Gastroesophageal sphincter (tissue), 4 donors: ENCODE measurements at regions not wholly inside any gene's neighbourhood (a gene's known extent, or its start where the extent isn't known, plus 50 kb on each side); places are given as distances from the start of the nearest gene placed in this dataset.
A peak's percentile ranks its signal among the peaks of the same experiment; 100 is the strongest.

ENCODE experiments used
- ATAC-seq: fragments of 150-250 bp; one replicate; pipeline ENCODE4 v1.9.1; 2016; ENCODE audit warnings: mild to moderate bottlenecking, moderate library complexity
- H3K27ac ChIP-seq, 4 donors: fragments of 200-600 bp; sonication (generic) in 3 of 4; 1 replicate in 3 of 4; 2 replicates in 1 of 4; pipeline ENCODE4 v1.5.1; 2016 to 2019
- H3K27me3 ChIP-seq: fragments of 200-600 bp; sonication (generic); one replicate; pipeline ENCODE4 v1.5.1; 2019
- H3K36me3 ChIP-seq, 2 donors: fragments of 200-600 bp; sonication (generic); one replicate each; pipeline ENCODE4 v1.5.1; 2019; ENCODE audit warnings: control low read depth in 1 of 2
- H3K4me1 ChIP-seq, 3 donors: fragments of 200-600 bp; sonication (generic); 1 replicate in 2 of 3; 2 replicates in 1 of 3; pipeline ENCODE4 v1.5.1; 2016 to 2019; ENCODE audit warnings: control low read depth in 2 of 3
- H3K4me3 ChIP-seq, 2 donors: fragments of 200-600 bp; sonication (generic); one replicate each; pipeline ENCODE4 v1.5.1; 2019; ENCODE audit warnings: mild to moderate bottlenecking in 1 of 2, moderate library complexity in 1 of 2
- H3K9me3 ChIP-seq, 3 donors: fragments of 200-600 bp; sonication (generic); one replicate each; pipeline ENCODE4 v1.5.1; 2017 to 2019; ENCODE audit warnings: control low read depth in 2 of 3
- EP300 ChIP-seq: sonication (generic); formaldehyde crosslinking; IDR thresholded peaks from one replicate; pipeline ENCODE4 v1.6.1; 2017; ENCODE audit warnings: antibody characterized with exemption, mild to moderate bottlenecking
- POLR2A ChIP-seq, 2 donors: fragments of 450-650 bp; IDR thresholded peaks; one replicate each; pipeline ENCODE4 v1.6.1; 2017; ENCODE audit warnings: antibody characterized with exemption in 2 of 2, mild to moderate bottlenecking in 2 of 2, moderate library complexity in 1 of 2
- POLR2AphosphoS5 ChIP-seq: sonication (generic); formaldehyde crosslinking; IDR thresholded peaks from one replicate; pipeline ENCODE4 v1.6.1; 2017; ENCODE audit warnings: antibody characterized with exemption
- WGBS, 2 donors: methylation state at CpG; one replicate each; pipeline ENCODE4 v1.1.5; 2018; ENCODE audit warnings: low coverage in 1 of 2; 5-methylcytosine and 5-hydroxymethylcytosine counted together
- TF ChIP-seq, protein P1 (sequence below), 4 experiments: fragments of 200-600 bp in 2 of 4; fragments of 450-650 bp in 2 of 4; sonication (generic) in 1 of 4; IDR thresholded peaks; one replicate each; pipeline ENCODE4 v1.5.1; 2017 to 2019; ENCODE audit warnings: antibody characterized with exemption in 4 of 4, mild to moderate bottlenecking in 2 of 4, moderate library complexity in 2 of 4

DNA sequence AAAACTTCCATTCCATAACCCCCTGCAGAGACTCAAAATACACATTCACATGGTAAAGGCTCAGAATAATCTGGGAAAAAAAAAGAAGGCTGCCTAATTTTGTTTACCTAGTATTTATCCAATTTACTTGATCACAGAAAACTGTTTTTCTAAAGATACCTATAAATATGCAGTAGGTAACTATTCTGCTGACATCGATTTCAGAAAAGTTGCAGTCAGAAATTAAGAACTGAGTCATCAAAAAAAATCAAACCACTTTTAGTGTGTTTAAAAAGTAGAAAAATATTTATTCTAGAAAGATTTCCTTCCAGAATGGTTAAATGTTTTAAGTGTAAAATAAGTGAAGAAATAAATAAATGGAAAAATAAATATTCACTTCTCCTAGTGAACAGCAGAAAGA, 254.5 kb upstream of the CAND1 start:
- Histone ChIP-seq H3K9me3 (no peaks in the 10 kb centered on the region), H3K4me3 (no peak overlapping the region), H3K27ac (no peak overlapping the region), H3K4me1 (peaks cover 0 to 22% (median 0%) of the 10 kb centered on the region in 3 donors), H3K36me3 (no peaks in the 10 kb centered on the region), H3K27me3 (no peaks in the 10 kb centered on the region)
- ATAC-seq: no peak
- WGBS, 2 donors: 69 to 89% methylated on average over 1 of the region's 1 CpG
- TF ChIP-seq POLR2AphosphoS5 (no peak), POLR2A (IDR thresholded peaks at IDR 0.05) (no peak), EP300 (no peak)
- TF ChIP-seq, protein P1, sequence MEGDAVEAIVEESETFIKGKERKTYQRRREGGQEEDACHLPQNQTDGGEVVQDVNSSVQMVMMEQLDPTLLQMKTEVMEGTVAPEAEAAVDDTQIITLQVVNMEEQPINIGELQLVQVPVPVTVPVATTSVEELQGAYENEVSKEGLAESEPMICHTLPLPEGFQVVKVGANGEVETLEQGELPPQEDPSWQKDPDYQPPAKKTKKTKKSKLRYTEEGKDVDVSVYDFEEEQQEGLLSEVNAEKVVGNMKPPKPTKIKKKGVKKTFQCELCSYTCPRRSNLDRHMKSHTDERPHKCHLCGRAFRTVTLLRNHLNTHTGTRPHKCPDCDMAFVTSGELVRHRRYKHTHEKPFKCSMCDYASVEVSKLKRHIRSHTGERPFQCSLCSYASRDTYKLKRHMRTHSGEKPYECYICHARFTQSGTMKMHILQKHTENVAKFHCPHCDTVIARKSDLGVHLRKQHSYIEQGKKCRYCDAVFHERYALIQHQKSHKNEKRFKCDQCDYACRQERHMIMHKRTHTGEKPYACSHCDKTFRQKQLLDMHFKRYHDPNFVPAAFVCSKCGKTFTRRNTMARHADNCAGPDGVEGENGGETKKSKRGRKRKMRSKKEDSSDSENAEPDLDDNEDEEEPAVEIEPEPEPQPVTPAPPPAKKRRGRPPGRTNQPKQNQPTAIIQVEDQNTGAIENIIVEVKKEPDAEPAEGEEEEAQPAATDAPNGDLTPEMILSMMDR (IDR thresholded peaks at IDR 0.05): no peak

DNA sequence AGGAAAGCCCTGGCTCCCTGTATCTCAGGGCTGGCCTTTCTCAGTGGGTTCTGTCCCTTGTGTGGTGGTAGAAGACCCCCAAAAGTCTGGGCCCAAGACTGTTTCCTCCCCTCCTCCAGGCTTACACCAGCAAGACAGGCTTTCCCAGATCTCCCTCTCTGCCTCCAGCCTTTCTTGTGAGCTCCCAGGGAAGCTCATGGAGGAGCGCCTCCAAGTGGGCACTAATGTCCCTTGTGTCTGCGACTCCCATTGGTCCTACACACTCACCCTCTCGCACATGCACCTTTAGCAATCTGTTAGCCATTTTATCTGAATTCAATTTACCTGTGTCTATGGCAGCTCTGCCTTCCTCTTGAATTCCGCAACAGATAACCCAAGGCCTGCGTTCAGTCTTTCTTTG, 251.1 kb upstream of the CAND1 start:
- WGBS, 2 donors: 85 to 93% methylated on average over 4 to 5 of the region's 5 CpGs
- Histone ChIP-seq H3K36me3 (no peaks in the 10 kb centered on the region), H3K4me3 (no peak overlapping the region), H3K9me3 (no peaks in the 10 kb centered on the region), H3K27me3 (no peaks in the 10 kb centered on the region), H3K27ac (no peak overlapping the region), H3K4me1 (peaks cover 0 to 22% (median 0%) of the 10 kb centered on the region in 3 donors)
- TF ChIP-seq POLR2AphosphoS5: no peak
- ATAC-seq: no peak

DNA sequence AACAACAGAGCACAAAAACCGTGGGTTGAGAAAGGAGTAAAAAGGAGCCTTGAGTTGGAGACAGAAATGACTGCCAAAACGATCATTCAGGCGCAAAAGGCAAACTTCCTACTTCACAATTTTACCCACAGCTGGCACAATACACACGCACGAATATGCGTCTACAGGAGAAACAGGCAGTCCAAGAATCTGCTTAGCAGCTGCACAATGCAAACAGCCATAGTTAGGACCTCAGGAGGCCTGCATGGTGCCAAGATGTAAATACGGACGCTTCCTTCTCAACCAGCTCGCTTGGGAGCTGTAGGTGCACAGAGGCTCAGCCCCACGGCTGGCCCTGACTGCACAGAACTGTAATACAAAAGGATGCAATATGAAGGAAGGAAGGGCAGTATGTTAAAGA, 250.1 kb upstream of the CAND1 start:
- H3K27ac ChIP-seq: peak overlapping the region in 3 of 4 donors; percentile 28 to 44 (median 43)
- peak; percentile 36 for ATAC-seq

DNA sequence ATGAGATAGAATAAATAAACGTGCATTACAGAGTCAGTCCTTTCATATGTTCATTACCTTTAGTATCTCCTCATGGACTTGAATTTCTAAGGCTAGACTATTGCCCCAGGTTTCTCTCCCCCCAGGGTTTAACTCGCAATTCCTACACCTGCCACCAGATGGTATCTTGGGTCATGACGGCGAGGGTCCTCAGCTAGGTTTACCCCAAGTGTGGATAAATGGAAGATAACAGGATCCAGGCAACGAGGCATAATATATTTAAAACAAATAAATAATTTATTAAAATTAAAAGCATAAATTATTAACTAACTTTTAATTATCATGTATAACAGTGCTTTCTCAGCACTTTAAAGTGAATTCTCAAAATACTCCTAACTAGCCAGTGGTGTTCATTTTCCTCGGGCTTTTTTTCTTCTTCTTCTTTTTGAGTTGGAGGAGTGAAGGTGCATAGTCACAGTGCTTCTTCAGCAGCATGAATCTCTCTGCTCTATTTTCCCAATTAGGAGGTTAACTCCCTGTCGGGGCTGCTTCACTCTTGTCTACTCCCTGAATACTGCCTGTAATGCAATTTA, 243.5 kb upstream of the CAND1 start:
- H3K27me3 ChIP-seq: no peaks in the 10 kb centered on the region
- H3K36me3 ChIP-seq: no peaks in the 10 kb centered on the region
- H3K4me1 ChIP-seq: no peaks in the 10 kb centered on the region
- no peak overlapping the region for H3K4me3 ChIP-seq
- 32 to 52% methylated on average over 7 of the region's 7 CpGs for WGBS, 2 donors
- no peak for ATAC-seq
- no peaks in the 10 kb centered on the region for H3K9me3 ChIP-seq
- TF ChIP-seq EP300 (no peak), POLR2AphosphoS5 (no peak), POLR2A (IDR thresholded peaks at IDR 0.05) (no peak)
- TF ChIP-seq, protein P1 (IDR thresholded peaks at IDR 0.05): peak; percentile 36 to 65 (median 52)
- no peak overlapping the region for H3K27ac ChIP-seq

More for the DNA sequence above, 250.1 kb upstream of the CAND1 start:
- H3K27me3 ChIP-seq: no peaks in the 10 kb centered on the region
- no peaks in the 10 kb centered on the region for H3K36me3 ChIP-seq
- peaks cover 0 to 19% (median 0%) of the 10 kb centered on the region in 3 donors for H3K4me1 ChIP-seq
- 25 to 29% methylated on average over 10 of the region's 10 CpGs for WGBS, 2 donors
- no peak overlapping the region for H3K4me3 ChIP-seq
- TF ChIP-seq POLR2AphosphoS5: no peak
- H3K9me3 ChIP-seq: no peaks in the 10 kb centered on the region

DNA sequence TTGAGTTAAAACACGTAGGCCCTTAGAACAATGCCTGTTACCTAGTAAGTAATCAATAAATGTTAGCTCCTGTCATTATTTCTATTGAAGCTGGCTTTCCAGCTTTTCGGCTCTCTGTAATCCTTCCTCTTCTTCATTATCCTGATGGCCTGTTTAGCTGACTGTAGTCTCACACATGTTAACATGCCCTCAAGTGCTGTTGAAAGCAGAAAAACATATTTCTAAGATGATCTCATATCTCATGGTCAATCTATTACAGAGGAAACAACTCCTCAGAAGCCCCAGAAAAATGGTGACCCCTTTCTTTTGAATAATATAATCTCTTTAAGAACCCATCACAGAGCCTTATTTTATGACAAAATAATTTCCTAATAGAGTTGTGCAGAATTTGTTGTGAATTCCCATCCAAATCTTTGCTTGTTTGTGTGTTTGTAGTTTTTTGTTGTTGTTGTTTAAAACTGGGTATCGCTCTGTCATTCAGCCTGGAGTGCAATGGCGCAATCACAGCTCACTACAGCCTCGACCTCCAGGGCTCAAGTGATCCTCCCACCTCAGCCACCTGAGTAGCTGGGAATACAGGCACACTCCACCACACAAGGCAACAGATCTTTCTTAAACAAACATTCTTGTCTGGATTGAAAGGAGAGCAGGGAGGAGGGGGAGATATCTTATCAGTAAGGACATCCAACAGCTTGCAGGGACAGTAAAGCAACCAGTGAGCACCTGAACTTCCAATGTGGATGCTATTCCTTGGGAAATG, 242.5 kb upstream of the CAND1 start:
- 74 to 90% methylated on average over 3 to 5 of the region's 5 CpGs for WGBS, 2 donors
- Histone ChIP-seq H3K4me3 (no peak overlapping the region), H3K36me3 (no peaks in the 10 kb centered on the region), H3K9me3 (no peaks in the 10 kb centered on the region), H3K27me3 (no peaks in the 10 kb centered on the region), H3K27ac (no peak overlapping the region), H3K4me1 (no peaks in the 10 kb centered on the region)
- TF ChIP-seq POLR2A (IDR thresholded peaks at IDR 0.05) (no peak), EP300 (no peak), POLR2AphosphoS5 (no peak)
- TF ChIP-seq, protein P1 (IDR thresholded peaks at IDR 0.05): no peak
- ATAC-seq: no peak

DNA sequence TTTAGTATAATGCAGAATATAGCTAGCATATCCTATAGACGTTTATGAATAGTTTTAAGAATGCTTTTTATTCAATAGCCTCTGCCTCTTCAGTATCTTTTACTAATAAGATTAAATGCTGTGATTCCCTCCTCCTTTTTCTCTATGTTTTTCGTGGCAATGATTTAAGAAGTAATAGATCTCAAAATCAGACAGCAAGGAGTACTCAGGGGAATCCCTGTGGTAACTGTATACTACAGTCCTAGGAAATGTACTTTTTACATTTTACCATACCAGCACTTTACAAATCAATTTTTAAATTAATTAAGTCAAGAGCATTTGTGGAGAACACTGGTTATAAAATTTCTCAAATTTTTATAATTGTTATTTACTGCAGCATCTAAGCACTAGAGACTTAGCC, 240.6 kb upstream of the CAND1 start:
- Histone ChIP-seq H3K4me3 (no peak overlapping the region), H3K27me3 (no peaks in the 10 kb centered on the region), H3K4me1 (no peaks in the 10 kb centered on the region), H3K36me3 (no peaks in the 10 kb centered on the region), H3K9me3 (no peaks in the 10 kb centered on the region), H3K27ac (no peak overlapping the region)
- 77 to 89% methylated on average over 2 of the region's 2 CpGs for WGBS, 2 donors
- ATAC-seq: no peak
- TF ChIP-seq EP300: no peak
- no peak for TF ChIP-seq POLR2AphosphoS5
- TF ChIP-seq, protein P1 (IDR thresholded peaks at IDR 0.05): no peak
- TF ChIP-seq POLR2A (IDR thresholded peaks at IDR 0.05): no peak
